ENCODE measurements at regions not wholly inside any gene's neighbourhood (a gene's known extent, or its start where the extent isn't known, plus 50 kb on each side); places are given as distances from the start of the nearest gene placed in this dataset.
A peak's percentile ranks its signal among the peaks of the same experiment; 100 is the strongest.

DNA sequence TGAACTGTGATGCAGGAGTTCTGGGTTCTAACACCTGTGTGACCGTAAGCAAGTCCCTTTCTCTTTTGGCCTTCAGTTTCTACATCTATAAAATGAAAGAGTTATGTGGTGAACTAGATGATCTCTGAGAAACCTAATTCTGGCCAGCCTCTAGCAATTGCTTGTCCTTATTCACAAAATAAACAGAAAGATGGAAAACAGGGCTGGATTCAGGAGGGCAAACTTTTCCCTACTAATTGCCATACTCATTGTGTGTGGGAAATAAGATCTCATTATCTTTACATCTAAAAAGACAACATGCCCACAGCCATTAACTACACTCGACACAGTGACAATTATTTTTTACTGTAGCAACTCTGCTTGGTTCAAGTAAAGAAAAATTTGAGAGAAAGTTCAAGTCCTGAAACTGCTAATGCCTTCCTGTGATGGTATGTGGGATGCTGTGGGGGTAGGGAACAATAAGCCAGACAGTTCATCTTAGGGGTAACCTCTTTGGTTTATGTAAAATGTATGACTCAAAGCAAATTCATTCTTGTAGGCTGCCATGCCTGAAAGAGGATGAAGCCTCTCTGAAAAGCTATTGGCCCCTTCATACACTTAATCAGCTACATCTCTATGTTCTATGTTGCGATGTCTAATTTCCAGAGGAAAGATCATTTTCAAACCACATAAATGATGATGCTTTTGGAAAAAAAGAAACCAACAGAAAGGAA, 177.6 kb upstream of the BCL6 start:
- no peak for TF ChIP-seq Cebpa-rat (IDR thresholded peaks at IDR 0.05)
- Histone ChIP-seq H3K9ac (no peak overlapping the region), H3K4me3 (no peak overlapping the region), H3K4me2 (no peak overlapping the region), H3K4me1 (peaks cover 45% of the 10 kb centered on the region), H3K36me3 (no peaks in the 10 kb centered on the region), H4K20me1 (no peaks in the 10 kb centered on the region), H3K27ac (no peak overlapping the region), H3K9me3 (peaks cover 21% of the 10 kb centered on the region), H3K27me3 (no peaks in the 10 kb centered on the region)

DNA sequence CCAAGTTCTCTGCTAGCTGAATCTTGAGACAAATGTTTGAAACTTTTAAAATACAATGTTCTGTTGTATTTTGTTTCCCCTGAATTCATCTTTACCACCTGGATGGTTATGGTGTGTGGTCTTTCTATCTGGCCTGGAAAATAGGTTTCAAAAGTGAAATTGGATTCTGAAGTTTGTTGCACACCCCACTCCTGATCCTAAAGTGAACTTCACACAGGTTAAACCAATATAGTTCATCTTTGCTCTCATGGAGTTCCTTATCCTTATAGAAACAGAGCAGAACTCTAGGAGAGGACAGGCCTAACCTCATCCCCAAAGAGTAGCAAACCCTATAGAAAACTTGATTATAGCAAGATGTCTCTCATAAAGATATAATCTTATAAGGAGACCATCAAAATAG, 179.4 kb upstream of the BCL6 start:
- Histone ChIP-seq H3K4me1 (peaks cover 39% of the 10 kb centered on the region), H3K4me2 (no peak overlapping the region), H3K9ac (no peak overlapping the region), H3K27ac (no peak overlapping the region), H3K4me3 (no peak overlapping the region), H3K36me3 (no peaks in the 10 kb centered on the region), H3K27me3 (no peaks in the 10 kb centered on the region), H3K9me3 (peaks cover 21% of the 10 kb centered on the region), H4K20me1 (no peaks in the 10 kb centered on the region)
- TF ChIP-seq Cebpa-rat (IDR thresholded peaks at IDR 0.05): no peak

DNA sequence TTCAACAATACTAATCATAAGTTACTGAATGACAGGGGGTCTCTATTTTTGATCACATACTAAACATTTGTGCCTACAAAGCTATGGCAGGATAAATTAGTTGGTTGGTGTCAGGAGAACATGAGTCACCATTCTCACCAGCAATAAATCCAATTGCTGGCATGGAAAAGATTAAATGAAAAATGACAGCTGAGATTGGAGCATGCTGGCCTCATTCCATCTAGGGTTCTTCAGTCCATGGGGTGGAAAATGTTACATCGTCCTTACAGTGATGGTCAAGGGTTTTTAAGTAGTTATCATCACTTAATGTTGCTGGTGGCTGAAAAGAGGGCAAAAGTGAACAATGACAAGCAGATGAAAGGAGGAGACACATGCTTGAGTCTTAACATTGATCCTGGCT, 180.1 kb upstream of the BCL6 start:
- no peak for TF ChIP-seq Cebpa-rat (IDR thresholded peaks at IDR 0.05)
- peaks cover 35% of the 10 kb centered on the region for H3K4me1 ChIP-seq
- H3K9ac ChIP-seq: no peak overlapping the region
- no peak overlapping the region for H3K4me3 ChIP-seq
- H3K9me3 ChIP-seq: peaks cover 21% of the 10 kb centered on the region
- no peaks in the 10 kb centered on the region for H3K36me3 ChIP-seq
- H3K27ac ChIP-seq: no peak overlapping the region
- no peak overlapping the region for H3K4me2 ChIP-seq
- no peaks in the 10 kb centered on the region for H4K20me1 ChIP-seq
- no peaks in the 10 kb centered on the region for H3K27me3 ChIP-seq

DNA sequence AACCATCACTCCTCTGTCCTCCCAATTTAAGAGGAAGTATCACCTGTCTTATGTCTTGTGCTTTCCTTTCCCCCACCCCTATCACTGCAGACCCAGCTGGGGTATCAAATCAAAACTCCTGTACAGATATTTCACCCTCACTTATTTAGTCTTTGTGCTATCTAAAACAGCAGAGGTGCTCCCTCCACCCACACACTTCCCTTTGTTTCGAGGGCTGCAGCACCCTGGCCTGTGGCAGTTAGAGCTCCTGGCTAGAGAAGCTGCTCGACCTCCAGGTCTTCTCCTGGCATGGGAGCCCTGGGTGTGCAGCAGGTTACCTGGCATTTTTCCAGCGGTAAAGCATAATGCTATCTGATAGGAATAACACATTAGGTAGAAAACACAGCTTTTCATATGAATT, 181.4 kb upstream of the BCL6 start:
- no peaks in the 10 kb centered on the region for H3K36me3 ChIP-seq
- peaks cover 22% of the 10 kb centered on the region for H3K4me1 ChIP-seq
- no peak overlapping the region for H3K9ac ChIP-seq
- no peak overlapping the region for H3K27ac ChIP-seq
- TF ChIP-seq Cebpa-rat (IDR thresholded peaks at IDR 0.05): no peak
- H3K4me2 ChIP-seq: no peak overlapping the region
- H3K4me3 ChIP-seq: no peak overlapping the region
- peaks cover 21% of the 10 kb centered on the region for H3K9me3 ChIP-seq
- no peaks in the 10 kb centered on the region for H3K27me3 ChIP-seq
- no peaks in the 10 kb centered on the region for H4K20me1 ChIP-seq

DNA sequence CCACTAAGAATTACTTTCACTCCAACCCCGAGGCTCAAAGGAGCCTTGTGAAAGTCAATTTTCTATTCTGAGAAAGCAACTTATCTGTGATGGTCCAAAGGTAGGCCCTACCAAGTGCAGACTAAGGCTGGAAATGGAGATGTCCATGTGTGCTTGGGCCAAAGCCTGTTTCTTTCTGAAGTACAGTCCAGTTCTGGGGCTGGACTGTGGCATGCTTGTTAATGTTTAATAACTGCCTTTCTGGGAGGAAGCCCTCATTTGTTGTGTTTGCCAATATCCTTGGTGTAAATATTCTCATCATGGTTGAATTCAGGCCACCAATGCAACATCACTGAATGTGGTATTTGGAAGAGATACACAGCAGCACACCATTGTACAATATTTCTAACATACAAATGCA, 182.3 kb upstream of the BCL6 start:
- Histone ChIP-seq H3K27ac (no peak overlapping the region), H4K20me1 (no peaks in the 10 kb centered on the region), H3K36me3 (no peaks in the 10 kb centered on the region), H3K9ac (no peak overlapping the region), H3K4me2 (no peak overlapping the region), H3K4me1 (peaks cover 15% of the 10 kb centered on the region), H3K27me3 (no peaks in the 10 kb centered on the region), H3K9me3 (peaks cover 21% of the 10 kb centered on the region), H3K4me3 (no peak overlapping the region)
- TF ChIP-seq Cebpa-rat (IDR thresholded peaks at IDR 0.05): no peak

DNA sequence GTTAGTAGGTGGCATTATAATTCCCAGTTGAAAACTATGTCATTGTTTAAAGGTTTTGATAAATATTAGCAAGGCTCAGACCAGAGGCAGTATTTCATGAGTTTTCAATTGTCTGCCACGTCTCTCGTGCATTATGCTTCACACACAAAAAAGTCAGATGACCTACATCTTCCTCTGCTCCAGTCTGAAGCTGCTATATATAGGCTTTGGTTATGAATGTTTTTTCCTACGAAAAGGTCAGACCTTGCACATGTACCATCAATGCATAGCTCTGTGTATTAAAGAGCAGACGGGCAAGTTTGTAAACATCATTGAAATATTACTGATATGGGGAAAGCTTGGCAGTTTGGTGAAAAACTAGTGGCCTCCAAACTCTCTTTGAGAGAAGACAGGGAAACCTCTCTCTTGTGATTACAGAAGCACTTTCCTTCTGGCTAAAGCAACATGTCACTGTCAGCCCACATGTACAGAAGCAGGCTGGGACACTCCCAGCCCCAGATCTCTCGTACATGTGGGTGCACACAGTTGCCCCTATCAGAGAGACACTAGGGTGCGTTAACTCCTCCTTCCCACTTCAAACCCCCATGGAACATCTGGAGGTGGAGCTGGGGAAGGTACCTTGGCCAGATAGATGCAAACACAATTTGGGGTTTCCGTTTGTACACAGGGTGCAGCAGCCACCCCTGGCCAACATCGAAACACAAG, 184.0 kb upstream of the BCL6 start:
- Histone ChIP-seq H3K27ac (no peak overlapping the region), H3K36me3 (no peaks in the 10 kb centered on the region), H3K4me2 (peak overlapping the region; percentile 21), H3K9me3 (peaks cover 12% of the 10 kb centered on the region), H3K4me3 (no peak overlapping the region), H4K20me1 (no peaks in the 10 kb centered on the region), H3K9ac (no peak overlapping the region), H3K4me1 (peaks cover 15% of the 10 kb centered on the region), H3K27me3 (no peaks in the 10 kb centered on the region)
- TF ChIP-seq Cebpa-rat (IDR thresholded peaks at IDR 0.05): no peak

DNA sequence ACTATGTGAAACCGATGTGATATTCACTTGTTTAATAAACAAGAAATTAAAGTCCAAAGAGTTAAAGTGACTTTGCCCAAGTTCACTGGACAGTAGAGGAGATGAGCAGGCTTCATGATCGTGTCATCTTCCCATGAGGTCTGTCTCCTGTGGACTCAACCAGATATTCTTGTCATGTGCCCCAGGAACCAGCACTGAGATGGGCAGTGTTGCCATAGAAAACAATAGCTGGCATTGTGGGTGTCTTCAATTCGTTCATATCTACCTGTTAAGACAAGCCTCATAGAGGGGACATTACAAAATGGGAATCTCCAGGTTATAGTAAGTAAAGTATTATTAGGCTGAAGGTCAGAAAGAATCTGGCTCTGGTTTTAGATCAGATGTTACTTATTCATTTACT, 184.8 kb upstream of the BCL6 start:
- no peaks in the 10 kb centered on the region for H4K20me1 ChIP-seq
- TF ChIP-seq Cebpa-rat (IDR thresholded peaks at IDR 0.05): no peak
- H3K4me1 ChIP-seq: peaks cover 21% of the 10 kb centered on the region
- no peak overlapping the region for H3K27ac ChIP-seq
- H3K36me3 ChIP-seq: no peaks in the 10 kb centered on the region
- no peak overlapping the region for H3K9ac ChIP-seq
- no peak overlapping the region for H3K4me3 ChIP-seq
- peaks cover 5% of the 10 kb centered on the region for H3K9me3 ChIP-seq
- H3K4me2 ChIP-seq: no peak overlapping the region
- H3K27me3 ChIP-seq: no peaks in the 10 kb centered on the region

DNA sequence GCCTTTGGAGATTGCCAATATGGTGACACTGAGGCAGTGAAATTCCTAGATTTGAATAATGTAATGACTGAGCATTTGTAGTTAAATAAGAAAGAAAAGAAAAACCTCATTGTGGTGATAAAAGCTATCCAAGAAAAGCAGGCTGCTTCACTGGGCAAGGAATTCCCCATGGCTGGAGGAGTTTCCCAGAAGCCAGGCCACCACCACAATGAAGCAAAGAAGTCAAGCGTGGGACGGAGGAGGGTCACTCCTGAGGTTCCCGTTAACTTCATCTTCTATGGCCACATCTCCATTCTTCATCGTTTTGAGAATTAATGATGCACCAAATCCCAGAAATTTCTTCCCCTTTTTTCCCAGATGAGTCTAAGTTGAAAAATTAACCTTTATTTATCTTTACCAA, 185.8 kb upstream of the BCL6 start:
- no peaks in the 10 kb centered on the region for H3K27me3 ChIP-seq
- H3K36me3 ChIP-seq: no peaks in the 10 kb centered on the region
- H3K4me2 ChIP-seq: no peak overlapping the region
- no peak overlapping the region for H3K4me3 ChIP-seq
- H3K9ac ChIP-seq: no peak overlapping the region
- no peaks in the 10 kb centered on the region for H3K9me3 ChIP-seq
- peaks cover 32% of the 10 kb centered on the region for H3K4me1 ChIP-seq
- no peaks in the 10 kb centered on the region for H4K20me1 ChIP-seq
- H3K27ac ChIP-seq: no peak overlapping the region
- TF ChIP-seq Cebpa-rat (IDR thresholded peaks at IDR 0.05): no peak

DNA sequence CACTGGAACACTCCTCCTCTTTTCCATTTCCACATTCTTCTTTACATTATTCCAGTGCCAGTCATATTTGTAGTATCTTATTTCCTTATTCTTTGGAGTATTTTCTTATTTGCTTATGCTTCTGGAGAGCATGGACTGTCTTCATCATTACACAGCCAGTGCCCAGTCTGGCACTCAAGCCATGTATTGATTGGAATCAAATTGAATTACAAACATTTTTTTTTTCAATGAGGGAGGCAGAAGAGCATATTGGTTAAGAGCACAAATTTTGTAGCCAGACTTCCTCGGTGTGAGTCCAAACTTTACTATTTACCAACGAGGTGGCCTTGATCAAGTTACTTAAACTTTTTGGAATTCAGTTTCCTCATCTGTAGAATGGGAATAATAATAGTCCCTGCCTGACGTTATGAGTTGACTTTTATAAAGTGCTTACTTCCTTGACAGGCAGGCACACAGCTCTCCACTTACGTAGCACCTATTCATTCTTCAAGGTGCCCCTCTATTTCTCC, 186.6 kb upstream of the BCL6 start:
- no peak for TF ChIP-seq Cebpa-rat (IDR thresholded peaks at IDR 0.05)
- peaks cover 39% of the 10 kb centered on the region for H3K4me1 ChIP-seq
- no peak overlapping the region for H3K9ac ChIP-seq
- no peak overlapping the region for H3K4me2 ChIP-seq
- H3K4me3 ChIP-seq: no peak overlapping the region
- H3K9me3 ChIP-seq: no peaks in the 10 kb centered on the region
- no peak overlapping the region for H3K27ac ChIP-seq
- no peaks in the 10 kb centered on the region for H3K27me3 ChIP-seq
- no peaks in the 10 kb centered on the region for H3K36me3 ChIP-seq
- H4K20me1 ChIP-seq: no peaks in the 10 kb centered on the region

DNA sequence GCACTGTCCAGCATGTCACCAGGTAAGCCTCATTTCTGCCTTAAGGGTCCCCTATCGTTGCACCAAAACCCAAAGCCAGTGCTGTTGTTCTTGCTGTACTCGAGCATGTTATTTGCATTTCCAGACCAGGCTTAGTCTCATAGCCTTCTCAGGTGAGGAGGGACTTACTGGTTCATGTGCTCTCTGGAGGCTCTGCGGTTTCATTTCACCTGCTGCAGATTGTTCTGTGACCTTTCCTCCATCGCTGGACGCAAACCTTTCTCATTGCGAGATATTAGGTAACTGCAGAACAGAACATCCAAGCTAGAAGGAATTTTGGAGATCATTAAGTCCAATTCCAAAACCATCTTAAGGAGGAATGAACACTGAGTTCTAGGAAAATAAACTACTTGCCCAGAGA, 187.3 kb upstream of the BCL6 start:
- Histone ChIP-seq H3K36me3 (no peaks in the 10 kb centered on the region), H3K9ac (no peak overlapping the region), H3K9me3 (no peaks in the 10 kb centered on the region), H3K27me3 (no peaks in the 10 kb centered on the region), H3K4me1 (peaks cover 44% of the 10 kb centered on the region), H3K27ac (no peak overlapping the region), H3K4me3 (no peak overlapping the region), H4K20me1 (no peaks in the 10 kb centered on the region), H3K4me2 (no peak overlapping the region)
- no peak for TF ChIP-seq Cebpa-rat (IDR thresholded peaks at IDR 0.05)

Data from BLaER1 (cell line).